CD4-positive, alpha-beta T cell (primary cell): ENCODE measurements at regions not wholly inside any gene's neighbourhood (a gene's known extent, or its start where the extent isn't known, plus 50 kb on each side); places are given as distances from the start of the nearest gene placed in this dataset.

Source experiments
- ATAC-seq: fragments of 200-7000 bp; cut with Tn5 transposase; one replicate; pipeline ENCODE4 v1.10.0; 2022; ENCODE audit warnings: mild to moderate bottlenecking; ENCODE audit not compliant: poor library complexity
- CTCF ChIA-PET: fragments of 350-600 bp; sonication (Branson Sonifier 250); formaldehyde crosslinking; loops from one replicate; lab custom pipeline; 2021; ENCODE audit warnings: antibody characterized with exemption, inconsistent platforms; lab: Charles Lee
- POLR2A ChIA-PET: fragments of 350-600 bp; sonication (Branson Sonifier 250); formaldehyde crosslinking; loops from one replicate; lab custom pipeline; 2021; ENCODE audit warnings: antibody characterized with exemption, inconsistent platforms; lab: Charles Lee
- DNase-seq, 14 experiments: peaks; one replicate each; pipeline ENCODE4 v3.0.0-alpha.2; 2013 to 2020; ENCODE audit warnings: mixed read lengths in 2 of 14
- H3K27ac ChIP-seq, 2 donors: one replicate each; pipeline versions ENCODE4 v1.5.1 to v1.7.0; 2013; ENCODE audit warnings: low read length in 2 of 2, low read depth in 1 of 2, mild to moderate bottlenecking in 1 of 2
- H3K27me3 ChIP-seq, 2 experiments: 1 replicate in 1 of 2; 2 replicates in 1 of 2; pipeline versions ENCODE4 v1.6.1 to v1.7.0; 2013; ENCODE audit warnings: low read length in 2 of 2, control low read depth in 1 of 2, mild to moderate bottlenecking in 1 of 2, moderate library complexity in 1 of 2; ENCODE audit not compliant: insufficient read depth in 2 of 2, control insufficient read depth in 1 of 2
- H3K36me3 ChIP-seq: one replicate; pipeline ENCODE4 v1.6.1; 2013; ENCODE audit warnings: low read length, control low read depth; ENCODE audit not compliant: insufficient read depth
- H3K4me1 ChIP-seq: one replicate; pipeline ENCODE4 v1.6.1; 2013; ENCODE audit warnings: low read length, control low read depth; ENCODE audit not compliant: insufficient read depth
- H3K4me3 ChIP-seq: one replicate; pipeline ENCODE4 v1.5.1; 2013; ENCODE audit warnings: mild to moderate bottlenecking, low read length, moderate library complexity
- H3K9me3 ChIP-seq, 2 experiments: 1 replicate in 1 of 2; 2 replicates in 1 of 2; pipeline versions ENCODE4 v1.6.1 to v1.7.0; 2013; ENCODE audit warnings: low read length in 2 of 2, mild to moderate bottlenecking in 2 of 2, control low read depth in 1 of 2, moderate library complexity in 1 of 2; ENCODE audit not compliant: control insufficient read depth in 1 of 2, insufficient read depth in 1 of 2
- H3K27ac Mint-ChIP-seq: one replicate; pipeline ENCODE4 v1.8.0; 2020; ENCODE audit warnings: mixed read lengths
- H3K27me3 Mint-ChIP-seq: one replicate; pipeline ENCODE4 v1.8.0; 2021; ENCODE audit warnings: mixed read lengths
- H3K36me3 Mint-ChIP-seq: one replicate; pipeline ENCODE4 v1.8.0; 2021; ENCODE audit warnings: low read depth, mixed read lengths
- H3K4me1 Mint-ChIP-seq: one replicate; pipeline ENCODE4 v1.8.0; 2021; ENCODE audit warnings: low read depth, mixed read lengths
- H3K4me3 Mint-ChIP-seq: one replicate; pipeline ENCODE4 v1.8.0; 2020; ENCODE audit warnings: mild to moderate bottlenecking, mixed read lengths
- H3K9me3 Mint-ChIP-seq: one replicate; pipeline ENCODE4 v1.8.0; 2020; ENCODE audit warnings: mixed read lengths
- CTCF ChIP-seq: fragments of 200-600 bp; IDR thresholded peaks from one replicate; pipeline ENCODE4 v1.8.0; 2022; ENCODE audit warnings: antibody characterized with exemption, mild to moderate bottlenecking
- intact Hi-C, 2 experiments: fragments of 100-400 bp; cut with DNase I in 1 of 2; cut with micrococcal nuclease in 1 of 2; formaldehyde crosslinking; loops; one replicate each; pipeline versions ENCODE4 v1.15.1 to v1.9.0; 2023 to 2025; cut with DNase I, micrococcal nuclease

GRCh38 chr7:68070992-68071391 lies 1074.4 kb downstream of the TYW1 start:
- H3K27me3 ChIP-seq: no peaks in the 10 kb centered on the region
- TF ChIP-seq CTCF: no peak
- no peak overlapping the region for H3K4me3 Mint-ChIP-seq
- intact Hi-C loops: no loop called here
- ChIA-PET POLR2A (no interaction called here), CTCF (no interaction called here)
- no peaks in the 10 kb centered on the region for H3K36me3 ChIP-seq
- no peak overlapping the region for H3K27ac Mint-ChIP-seq
- peaks cover 0 to 25% of the 10 kb centered on the region in 2 experiments for H3K9me3 ChIP-seq
- ATAC-seq (no peak), DNase-seq (no peak)
- no peaks in the 10 kb centered on the region for H3K4me1 ChIP-seq
- H3K4me1 Mint-ChIP-seq: no peaks in the 10 kb centered on the region
- H3K4me3 ChIP-seq: no peak overlapping the region
- no peak overlapping the region for H3K27ac ChIP-seq
- H3K27me3 Mint-ChIP-seq: no peaks in the 10 kb centered on the region
- H3K36me3 Mint-ChIP-seq: no peaks in the 10 kb centered on the region
- H3K9me3 Mint-ChIP-seq: peaks cover 10% of the 10 kb centered on the region

- Histone ChIP-seq H3K36me3 (no peaks in the 10 kb centered on the region), H3K4me1 (no peaks in the 10 kb centered on the region), H3K4me3 (no peak overlapping the region), H3K9me3 (peaks cover 4 to 29% of the 10 kb centered on the region in 2 experiments), H3K27me3 (no peaks in the 10 kb centered on the region), H3K27ac (no peak overlapping the region)
- Mint-ChIP-seq H3K36me3 (no peaks in the 10 kb centered on the region), H3K27me3 (no peaks in the 10 kb centered on the region), H3K4me3 (no peak overlapping the region), H3K9me3 (peaks cover 11% of the 10 kb centered on the region), H3K27ac (no peak overlapping the region), H3K4me1 (no peaks in the 10 kb centered on the region)
- no peak for TF ChIP-seq CTCF
- POLR2A ChIA-PET: no interaction called here
- DNase-seq (no peak), ATAC-seq (no peak)
- intact Hi-C loops: no loop called here
- CTCF ChIA-PET: no interaction called here
Measured at GRCh38 chr7:68073701-68074100, 1077.1 kb downstream of the TYW1 start.

DNA sequence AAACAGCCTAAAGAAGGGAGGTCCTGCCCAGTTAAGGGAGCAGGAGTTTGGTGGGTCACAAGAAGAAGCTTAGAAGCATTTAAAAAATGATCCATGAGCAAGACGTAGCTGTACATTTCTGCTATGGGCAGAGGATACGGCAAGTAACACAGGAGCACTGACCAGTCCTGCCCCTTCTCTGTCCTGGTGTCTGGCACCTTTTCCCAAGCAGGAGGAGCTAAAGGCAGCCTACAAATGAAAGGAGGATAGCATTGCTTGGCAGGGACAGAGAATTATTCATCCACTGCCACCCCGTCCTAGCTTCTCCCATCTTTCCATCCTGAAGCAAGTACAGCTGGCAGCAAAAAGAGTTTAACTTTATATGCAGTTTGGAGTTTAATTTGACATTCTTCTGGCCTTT lies 1077.6 kb downstream of the TYW1 start:
- H3K4me3 Mint-ChIP-seq: no peak overlapping the region
- CTCF ChIA-PET: no interaction called here
- POLR2A ChIA-PET: no interaction called here

More for the DNA sequence above, 1077.6 kb downstream of the TYW1 start:
- ATAC-seq: no peak
- Histone ChIP-seq H3K4me3 (no peak overlapping the region), H3K27me3 (no peaks in the 10 kb centered on the region), H3K27ac (no peak overlapping the region), H3K9me3 (peaks cover 4 to 29% of the 10 kb centered on the region in 2 experiments), H3K36me3 (no peaks in the 10 kb centered on the region), H3K4me1 (no peaks in the 10 kb centered on the region)
- intact Hi-C loops: no loop called here
- no peaks in the 10 kb centered on the region for H3K27me3 Mint-ChIP-seq
- H3K4me1 Mint-ChIP-seq: no peaks in the 10 kb centered on the region
- TF ChIP-seq CTCF: no peak
- no peak overlapping the region for H3K27ac Mint-ChIP-seq
- peaks cover 10% of the 10 kb centered on the region for H3K9me3 Mint-ChIP-seq
- no peak for DNase-seq
- peaks cover 2% of the 10 kb centered on the region for H3K36me3 Mint-ChIP-seq
